ENCODE measurements at regions not wholly inside any gene's neighbourhood (a gene's known extent, or its start where the extent isn't known, plus 50 kb on each side); places are given as distances from the start of the nearest gene placed in this dataset.

- no peak overlapping the region for H3K27ac ChIP-seq
Observed at GRCh38 chr2:238712011-238712410, 135.9 kb upstream of the TWIST2 start.

GRCh38 chr2:238713198-238713826 lies 134.6 kb upstream of the TWIST2 start:
- intact Hi-C loops (cut with DNase I; ENCODE audit: low total_unique reads), result loop anchor here (10.0 kb wide), 1 partner anchor 231 kb away; no protein-coding TSS in a partner anchor
- Histone ChIP-seq H3K4me3 (no peak overlapping the region), H3K4me1 (peaks cover 0 to 26% (median 4%) of the 10 kb centered on the region in 4 donors), H3K27ac (no peak overlapping the region), H3K9me3 (no peaks in the 10 kb centered on the region), H3K36me3 (no peaks in the 10 kb centered on the region), H3K27me3 (peaks cover 0 to 3% of the 10 kb centered on the region in 2 donors)
- TF ChIP-seq, protein P1, sequence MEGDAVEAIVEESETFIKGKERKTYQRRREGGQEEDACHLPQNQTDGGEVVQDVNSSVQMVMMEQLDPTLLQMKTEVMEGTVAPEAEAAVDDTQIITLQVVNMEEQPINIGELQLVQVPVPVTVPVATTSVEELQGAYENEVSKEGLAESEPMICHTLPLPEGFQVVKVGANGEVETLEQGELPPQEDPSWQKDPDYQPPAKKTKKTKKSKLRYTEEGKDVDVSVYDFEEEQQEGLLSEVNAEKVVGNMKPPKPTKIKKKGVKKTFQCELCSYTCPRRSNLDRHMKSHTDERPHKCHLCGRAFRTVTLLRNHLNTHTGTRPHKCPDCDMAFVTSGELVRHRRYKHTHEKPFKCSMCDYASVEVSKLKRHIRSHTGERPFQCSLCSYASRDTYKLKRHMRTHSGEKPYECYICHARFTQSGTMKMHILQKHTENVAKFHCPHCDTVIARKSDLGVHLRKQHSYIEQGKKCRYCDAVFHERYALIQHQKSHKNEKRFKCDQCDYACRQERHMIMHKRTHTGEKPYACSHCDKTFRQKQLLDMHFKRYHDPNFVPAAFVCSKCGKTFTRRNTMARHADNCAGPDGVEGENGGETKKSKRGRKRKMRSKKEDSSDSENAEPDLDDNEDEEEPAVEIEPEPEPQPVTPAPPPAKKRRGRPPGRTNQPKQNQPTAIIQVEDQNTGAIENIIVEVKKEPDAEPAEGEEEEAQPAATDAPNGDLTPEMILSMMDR (IDR thresholded peaks at IDR 0.05), result no peak
- DNase-seq, result no peak

More at GRCh38 chr2:238712011-238712410, 135.9 kb upstream of the TWIST2 start:
- intact Hi-C loops (cut with DNase I; ENCODE audit: low total_unique reads), result loop anchor here (10.0 kb wide), 1 partner anchor 233 kb away; no protein-coding TSS in a partner anchor
- peak in 1 of 2 donors; percentile 25 for DNase-seq
- Histone ChIP-seq H3K4me3 (no peak overlapping the region), H3K36me3 (no peaks in the 10 kb centered on the region), H3K4me1 (peaks cover 0 to 26% (median 4%) of the 10 kb centered on the region in 4 donors), H3K9me3 (no peaks in the 10 kb centered on the region), H3K27me3 (peaks cover 0 to 3% of the 10 kb centered on the region in 2 donors)
- TF ChIP-seq, protein P1 (IDR thresholded peaks at IDR 0.05), result no peak

- Histone ChIP-seq H3K36me3 (no peaks in the 10 kb centered on the region), H3K4me3 (no peak overlapping the region), H3K9me3 (no peaks in the 10 kb centered on the region), H3K27me3 (peaks cover 0 to 3% of the 10 kb centered on the region in 2 donors), H3K27ac (no peak overlapping the region), H3K4me1 (peaks cover 0 to 26% (median 4%) of the 10 kb centered on the region in 4 donors)
- peak in 1 of 2 donors; percentile 51 for DNase-seq
- TF ChIP-seq, protein P1 (IDR thresholded peaks at IDR 0.05), result no peak
- intact Hi-C loops (cut with DNase I; ENCODE audit: low total_unique reads), result loop anchor here (10.0 kb wide), 1 partner anchor 231 kb away; no protein-coding TSS in a partner anchor
Observed at GRCh38 chr2:238714038-238714528, 133.8 kb upstream of the TWIST2 start.

GRCh38 chr2:238716171-238716570 lies 131.7 kb upstream of the TWIST2 start:
- Histone ChIP-seq H3K36me3 (no peaks in the 10 kb centered on the region), H3K27me3 (peaks cover 0 to 6% of the 10 kb centered on the region in 2 donors), H3K9me3 (no peaks in the 10 kb centered on the region), H3K4me3 (no peak overlapping the region), H3K4me1 (peaks cover 0 to 7% (median 2%) of the 10 kb centered on the region in 4 donors), H3K27ac (no peak overlapping the region)
- TF ChIP-seq, protein P1 (IDR thresholded peaks at IDR 0.05), result no peak
- intact Hi-C loops (cut with DNase I; ENCODE audit: low total_unique reads), result loop anchor here (10.0 kb wide), 1 partner anchor 229 kb away; no protein-coding TSS in a partner anchor
- no peak for DNase-seq

GRCh38 chr2:238716585-238716984 lies 131.3 kb upstream of the TWIST2 start:
- intact Hi-C loops (cut with DNase I; ENCODE audit: low total_unique reads), result loop anchor here (10.0 kb wide), 1 partner anchor 228 kb away; no protein-coding TSS in a partner anchor
- no peak overlapping the region for H3K4me3 ChIP-seq
- no peak overlapping the region for H3K27ac ChIP-seq
- no peaks in the 10 kb centered on the region for H3K9me3 ChIP-seq
- peaks cover 0 to 7% (median 2%) of the 10 kb centered on the region in 4 donors for H3K4me1 ChIP-seq
- TF ChIP-seq, protein P1 (IDR thresholded peaks at IDR 0.05), result no peak
- no peaks in the 10 kb centered on the region for H3K36me3 ChIP-seq
- DNase-seq, result no peak
- peaks cover 0 to 6% of the 10 kb centered on the region in 2 donors for H3K27me3 ChIP-seq
